Cardiac fibroblast (primary cell): ENCODE measurements at regions not wholly inside any gene's neighbourhood (a gene's known extent, or its start where the extent isn't known, plus 50 kb on each side); places are given as distances from the start of the nearest gene placed in this dataset.

Experiments used
- DNase-seq, 2 donors: peaks; one replicate each; pipeline versions ENCODE4 v3.0.0 to v3.0.0-alpha.2; 2010; ENCODE audit warnings: low read depth in 2 of 2
- H3K4me3 ChIP-seq, 2 donors: replicated peaks in 1 of 2; 1 replicate in 1 of 2; 2 replicates in 1 of 2; pipeline ENCODE4 v1.5.1; 2011; ENCODE audit warnings: low read depth in 2 of 2, low read length in 2 of 2, mild to moderate bottlenecking in 2 of 2, moderate library complexity in 1 of 2
- CTCF ChIP-seq: IDR thresholded peaks from one replicate; pipeline ENCODE4 v1.5.1; 2011; ENCODE audit warnings: low read depth, mild to moderate bottlenecking, low read length, inconsistent platforms

GRCh38 chr1:30819244-30819571 lies 61.6 kb upstream of the LAPTM5 start:
- DNase-seq = no peak
- H3K4me3 ChIP-seq = no peak overlapping the region
- TF ChIP-seq CTCF = no peak

GRCh38 chr1:30818568-30819243 lies 61.1 kb upstream of the LAPTM5 start:
- no peak for TF ChIP-seq CTCF
- peak in 1 of 2 donors; percentile 38 for DNase-seq
- no peak overlapping the region for H3K4me3 ChIP-seq

- TF ChIP-seq CTCF = no peak
- no peak for DNase-seq
- H3K4me3 ChIP-seq = no peak overlapping the region
Observed at GRCh38 chr1:30817548-30817947, 60.0 kb upstream of the LAPTM5 start.

- H3K4me3 ChIP-seq = no peak overlapping the region
- DNase-seq = peak in 1 of 2 donors; percentile 26
- TF ChIP-seq CTCF = no peak
Observed at GRCh38 chr1:30817077-30817438, 59.5 kb upstream of the LAPTM5 start.

GRCh38 chr1:30816211-30817076 lies 58.9 kb upstream of the LAPTM5 start:
- no peak overlapping the region for H3K4me3 ChIP-seq
- no peak for TF ChIP-seq CTCF
- peak; percentile 75 to 80 for DNase-seq

GRCh38 chr1:30815556-30815955 lies 58.0 kb upstream of the LAPTM5 start:
- no peak for TF ChIP-seq CTCF
- no peak for DNase-seq
- H3K4me3 ChIP-seq = no peak overlapping the region
